NCI-H146 treated with DMSO at 0.1 percent for 48 hours (cell line): ENCODE measurements at regions not wholly inside any gene's neighbourhood (a gene's known extent, or its start where the extent isn't known, plus 50 kb on each side); places are given as distances from the start of the nearest gene placed in this dataset.

Source experiments
- DNase-seq: peaks from one replicate; lab custom pipeline; 2025; ENCODE audit not compliant: unreplicated experiment; lab: John Stamatoyannopoulos, UW

- no peak for DNase-seq
Measured at GRCh38 chr21:20667931-20668330, 330.3 kb upstream of the NCAM2 start.

- no peak for DNase-seq
Measured at GRCh38 chr21:20685475-20685874, 312.7 kb upstream of the NCAM2 start.

- DNase-seq: no peak
Measured at GRCh38 chr21:20698585-20698984, 299.6 kb upstream of the NCAM2 start.

- no peak for DNase-seq
Measured at GRCh38 chr21:20701235-20701634, 297.0 kb upstream of the NCAM2 start.

GRCh38 chr21:20703112-20703767 is 295.0 kb upstream of the NCAM2 start:
- no peak for DNase-seq

GRCh38 chr21:20720623-20721022 is 277.6 kb upstream of the NCAM2 start:
- DNase-seq: no peak

- no peak for DNase-seq
Measured at GRCh38 chr21:20721151-20721550, 277.1 kb upstream of the NCAM2 start.

GRCh38 chr21:20728691-20729090 is 269.5 kb upstream of the NCAM2 start:
- DNase-seq: no peak

- DNase-seq: no peak
Measured at GRCh38 chr21:20729376-20729775, 268.8 kb upstream of the NCAM2 start.

- peak; percentile 26 for DNase-seq
Measured at GRCh38 chr21:20730441-20730840, 267.8 kb upstream of the NCAM2 start.

- no peak for DNase-seq
Measured at GRCh38 chr21:20735257-20735656, 263.0 kb upstream of the NCAM2 start.

GRCh38 chr21:20737227-20737913 is 260.8 kb upstream of the NCAM2 start:
- no peak for DNase-seq

- no peak for DNase-seq
Measured at GRCh38 chr21:20739421-20739820, 258.8 kb upstream of the NCAM2 start.

GRCh38 chr21:20741445-20741844 is 256.8 kb upstream of the NCAM2 start:
- DNase-seq: no peak

- DNase-seq: no peak
Measured at GRCh38 chr21:20760221-20760620, 238.0 kb upstream of the NCAM2 start.

- DNase-seq: no peak
Measured at GRCh38 chr21:20774737-20775136, 223.5 kb upstream of the NCAM2 start.

GRCh38 chr21:20779321-20779720 is 218.9 kb upstream of the NCAM2 start:
- DNase-seq: no peak

- no peak for DNase-seq
Measured at GRCh38 chr21:20783611-20784010, 214.6 kb upstream of the NCAM2 start.

- DNase-seq: no peak
Measured at GRCh38 chr21:20789729-20790500, 208.3 kb upstream of the NCAM2 start.

- DNase-seq: no peak
Measured at GRCh38 chr21:20800106-20800505, 198.1 kb upstream of the NCAM2 start.

GRCh38 chr21:20802201-20802600 is 196.0 kb upstream of the NCAM2 start:
- DNase-seq: no peak

GRCh38 chr21:20802631-20803260 is 195.5 kb upstream of the NCAM2 start:
- DNase-seq: no peak
